DND-41 (cell line): ENCODE measurements at regions not wholly inside any gene's neighbourhood (a gene's known extent, or its start where the extent isn't known, plus 50 kb on each side); places are given as distances from the start of the nearest gene placed in this dataset.

ENCODE experiments used
- ATAC-seq: fragments of 200-7000 bp; cut with Tn5 transposase; 3 replicates; pipeline ENCODE4 v1.9.1; 2021; ENCODE audit warnings: low read depth; ENCODE audit not compliant: insufficient read depth
- DNase-seq: peaks from one replicate; pipeline ENCODE4 v3.0.0-alpha.2; 2020
- H2AFZ ChIP-seq: 2 replicates; pipeline ENCODE4 v1.6.0; 2012; ENCODE audit warnings: low read depth, low read length
- H3K27ac ChIP-seq: 2 replicates; pipeline ENCODE4 v1.5.1; 2012; ENCODE audit warnings: low read length, inconsistent platforms
- H3K27me3 ChIP-seq: fragments of 200-600 bp; sonication (generic); 2 replicates; pipeline ENCODE4 v1.6.0; 2012; ENCODE audit warnings: low read length, mild to moderate bottlenecking, inconsistent platforms; ENCODE audit not compliant: insufficient read depth, poor library complexity
- H3K36me3 ChIP-seq: 2 replicates; pipeline ENCODE4 v1.5.1; 2012; ENCODE audit warnings: low read length, inconsistent platforms; ENCODE audit not compliant: insufficient read depth
- H3K4me1 ChIP-seq: 2 replicates; pipeline ENCODE4 v1.5.1; 2012; ENCODE audit warnings: mild to moderate bottlenecking, low read length; ENCODE audit not compliant: insufficient read depth
- H3K4me2 ChIP-seq: 2 replicates; pipeline ENCODE4 v1.6.0; 2012; ENCODE audit warnings: mild to moderate bottlenecking, moderate library complexity, low read length, inconsistent platforms; ENCODE audit not compliant: insufficient read depth
- H3K4me3 ChIP-seq, 2 experiments: fragments of 200-600 bp in 1 of 2; shearing (Covaris generic) in 1 of 2; 2 replicates each; pipeline ENCODE4 v1.5.1; 2012 to 2016; ENCODE audit warnings: inconsistent platforms in 2 of 2, low read length in 2 of 2, mild to moderate bottlenecking in 2 of 2, low read depth in 1 of 2, moderate library complexity in 1 of 2
- H3K79me2 ChIP-seq: 2 replicates; pipeline ENCODE4 v1.6.0; 2012; ENCODE audit warnings: low read length, inconsistent platforms; ENCODE audit not compliant: insufficient read depth
- H3K9ac ChIP-seq: 2 replicates; pipeline ENCODE4 v1.6.0; 2012; ENCODE audit warnings: low read depth, mild to moderate bottlenecking, inconsistent platforms, low read length, moderate library complexity
- H3K9me3 ChIP-seq: 2 replicates; pipeline ENCODE4 v1.5.1; 2012; ENCODE audit warnings: low read length, moderate library complexity, mild to moderate bottlenecking, inconsistent platforms; ENCODE audit not compliant: insufficient read depth, severe bottlenecking
- H4K20me1 ChIP-seq: 2 replicates; pipeline ENCODE4 v1.6.0; 2012; ENCODE audit warnings: low read length; ENCODE audit not compliant: insufficient read depth
- CTCF ChIP-seq: IDR thresholded peaks from 2 replicates; pipeline ENCODE4 v1.5.1; 2012; ENCODE audit warnings: borderline replicate concordance, low read length, moderate library complexity, mild to moderate bottlenecking; ENCODE audit not compliant: poor library complexity, severe bottlenecking; ENCODE audit errors: extremely low read depth
- EZH2 ChIP-seq: IDR thresholded peaks from 3 replicates; pipeline ENCODE4 v1.6.1; 2012; ENCODE audit warnings: borderline replicate concordance, low read depth, mild to moderate bottlenecking, moderate library complexity, low read length, inconsistent platforms; ENCODE audit not compliant: severe bottlenecking

GRCh38 chr5:171586436-171586835, 167.0 kb downstream of the FGF18 start:
- Histone ChIP-seq H3K9me3 (no peaks in the 10 kb centered on the region), H3K79me2 (no peaks in the 10 kb centered on the region), H3K4me1 (no peaks in the 10 kb centered on the region), H3K4me2 (no peak overlapping the region), H4K20me1 (no peaks in the 10 kb centered on the region), H2AFZ (no peak overlapping the region), H3K4me3 (no peak overlapping the region), H3K36me3 (no peaks in the 10 kb centered on the region), H3K27me3 (peaks cover 5% of the 10 kb centered on the region), H3K27ac (no peak overlapping the region), H3K9ac (no peak overlapping the region)
- no peak for TF ChIP-seq CTCF
- TF ChIP-seq EZH2, result no peak
- DNase-seq, result no peak
- no peak for ATAC-seq

DNA sequence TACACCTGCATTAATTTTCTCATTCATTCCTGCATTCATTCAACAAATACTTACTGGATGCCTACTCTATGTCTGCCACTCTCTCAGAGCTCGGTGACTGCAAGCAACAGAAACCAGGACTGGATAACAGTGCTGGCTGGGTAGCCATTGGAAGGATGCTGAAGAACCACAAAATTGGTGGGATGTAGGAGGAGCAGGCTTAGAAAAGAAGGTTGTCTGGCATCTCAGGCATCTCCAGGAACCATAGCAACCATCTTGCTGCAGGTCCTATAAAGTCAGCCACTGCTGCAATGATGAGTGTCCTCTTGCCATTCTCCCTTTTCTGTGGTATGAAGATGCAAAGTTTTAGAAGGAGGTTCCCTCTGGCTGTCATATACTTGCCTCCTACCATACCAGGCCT, 168.6 kb downstream of the FGF18 start:
- no peak overlapping the region for H2AFZ ChIP-seq
- H3K9me3 ChIP-seq, result no peaks in the 10 kb centered on the region
- no peaks in the 10 kb centered on the region for H3K36me3 ChIP-seq
- ATAC-seq, result no peak
- no peak overlapping the region for H3K9ac ChIP-seq
- no peaks in the 10 kb centered on the region for H3K79me2 ChIP-seq
- H3K4me1 ChIP-seq, result no peaks in the 10 kb centered on the region
- H3K27ac ChIP-seq, result no peak overlapping the region
- H4K20me1 ChIP-seq, result no peaks in the 10 kb centered on the region
- no peak overlapping the region for H3K4me2 ChIP-seq
- H3K4me3 ChIP-seq, result no peak overlapping the region
- H3K27me3 ChIP-seq, result no peaks in the 10 kb centered on the region
- no peak for DNase-seq
- TF ChIP-seq EZH2 (no peak), CTCF (no peak)

DNA sequence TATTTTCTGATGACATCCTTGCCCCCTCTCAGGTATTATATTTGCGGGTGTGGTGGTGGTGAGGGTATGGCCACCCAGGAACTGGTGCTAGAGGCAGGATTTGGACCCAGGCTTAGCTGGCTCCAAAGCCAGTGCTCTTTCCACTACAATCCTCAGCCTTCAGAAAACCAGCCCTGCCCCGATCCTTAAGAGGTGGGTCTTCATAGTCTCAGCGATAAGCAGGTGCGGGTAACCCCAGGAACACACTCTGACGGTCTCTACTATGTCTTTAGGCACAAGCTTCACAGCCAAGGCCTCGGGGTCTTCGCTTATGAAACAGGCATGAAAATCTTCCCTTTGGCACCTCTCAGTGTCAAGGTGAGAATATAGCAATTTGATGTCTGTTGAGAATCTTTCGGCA, 169.3 kb downstream of the FGF18 start:
- ATAC-seq, result no peak
- Histone ChIP-seq H3K4me3 (no peak overlapping the region), H3K27ac (no peak overlapping the region), H3K36me3 (no peaks in the 10 kb centered on the region), H3K4me2 (no peak overlapping the region), H3K4me1 (no peaks in the 10 kb centered on the region), H3K9me3 (no peaks in the 10 kb centered on the region), H3K9ac (no peak overlapping the region), H3K79me2 (no peaks in the 10 kb centered on the region), H2AFZ (no peak overlapping the region), H4K20me1 (no peaks in the 10 kb centered on the region), H3K27me3 (no peaks in the 10 kb centered on the region)
- no peak for DNase-seq
- TF ChIP-seq EZH2 (no peak), CTCF (no peak)

DNA sequence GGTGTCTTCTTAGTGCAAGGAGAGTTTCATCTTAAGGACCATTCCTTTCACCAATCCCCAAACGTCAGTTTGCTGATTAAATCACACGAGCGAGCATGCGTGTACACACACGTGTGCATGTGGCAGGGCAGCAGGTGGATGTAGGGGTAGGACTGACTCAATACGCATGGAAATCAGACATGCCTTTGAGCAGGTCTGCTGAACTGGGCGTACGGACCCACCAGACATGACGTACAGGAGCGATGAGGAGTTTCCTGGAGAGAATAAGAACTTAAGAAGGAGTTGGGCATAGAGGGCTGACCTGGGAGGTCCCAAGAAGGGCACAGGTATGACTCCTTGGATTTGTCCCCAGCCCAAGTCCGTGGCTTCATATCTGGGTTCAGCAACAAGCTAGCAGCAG, 170.0 kb downstream of the FGF18 start:
- H3K79me2 ChIP-seq, result no peaks in the 10 kb centered on the region
- H3K4me3 ChIP-seq, result no peak overlapping the region
- DNase-seq, result no peak
- TF ChIP-seq EZH2 (no peak), CTCF (no peak)
- no peak overlapping the region for H2AFZ ChIP-seq
- H4K20me1 ChIP-seq, result no peaks in the 10 kb centered on the region
- no peak for ATAC-seq
- H3K36me3 ChIP-seq, result no peaks in the 10 kb centered on the region
- H3K9me3 ChIP-seq, result no peaks in the 10 kb centered on the region
- H3K27me3 ChIP-seq, result no peaks in the 10 kb centered on the region
- H3K9ac ChIP-seq, result no peak overlapping the region
- no peaks in the 10 kb centered on the region for H3K4me1 ChIP-seq
- no peak overlapping the region for H3K4me2 ChIP-seq
- H3K27ac ChIP-seq, result no peak overlapping the region
